Mesothelial cell of epicardium (in vitro differentiated cells): ENCODE measurements at regions not wholly inside any gene's neighbourhood (a gene's known extent, or its start where the extent isn't known, plus 50 kb on each side); places are given as distances from the start of the nearest gene placed in this dataset.
"Not testable (repeated sequence)": the region's sequence is repeated elsewhere in the genome, so short reads cannot be mapped to it uniquely, and the experiment has no call there.

Experiments
- DNase-seq, 2 experiments: peaks; one replicate each; pipeline ENCODE4 v3.0.0; 2021; ENCODE audit warnings: low spot score in 2 of 2; ENCODE audit not compliant: unreplicated experiment in 2 of 2
- H3K27ac Mint-ChIP-seq: 2 replicates; pipeline ENCODE4 v1.8.0; 2021; ENCODE audit warnings: mixed read lengths
- H3K27me3 Mint-ChIP-seq: 2 replicates; pipeline ENCODE4 v1.8.0; 2021; ENCODE audit warnings: low read depth, mixed read lengths
- H3K36me3 Mint-ChIP-seq: 2 replicates; pipeline ENCODE4 v1.8.0; 2021; ENCODE audit warnings: mixed read lengths
- H3K4me1 Mint-ChIP-seq: 2 replicates; pipeline ENCODE4 v1.8.0; 2021; ENCODE audit warnings: mixed read lengths
- H3K4me3 Mint-ChIP-seq: 2 replicates; pipeline ENCODE4 v1.8.0; 2021; ENCODE audit warnings: mild to moderate bottlenecking, moderate library complexity, mixed read lengths
- H3K9me3 Mint-ChIP-seq: 2 replicates; pipeline ENCODE4 v1.8.0; 2021; ENCODE audit warnings: mixed read lengths
- CTCF ChIP-seq: fragments of 200-600 bp; sonication (generic); IDR thresholded peaks from one replicate; pipeline ENCODE4 v1.5.0; 2021; ENCODE audit warnings: antibody characterized with exemption; ENCODE audit not compliant: unreplicated experiment

GRCh38 chr20:19921284-19921793 is 95.8 kb upstream of the NAA20 start:
- H3K9me3 Mint-ChIP-seq: no peaks in the 10 kb centered on the region

GRCh38 chr20:19921829-19922228 is 95.3 kb upstream of the NAA20 start:
- H3K4me1 Mint-ChIP-seq: peaks cover 11% of the 10 kb centered on the region
- H3K36me3 Mint-ChIP-seq, DNase-seq, H3K9me3 Mint-ChIP-seq, H3K27ac Mint-ChIP-seq, H3K4me3 Mint-ChIP-seq, H3K27me3 Mint-ChIP-seq: not testable (repeated sequence)

More at GRCh38 chr20:19921284-19921793, 95.8 kb upstream of the NAA20 start:
- Mint-ChIP-seq H3K4me1 (peaks cover 6% of the 10 kb centered on the region), H3K27ac (peak overlapping the region; percentile 36), H3K36me3 (peaks cover 6% of the 10 kb centered on the region), H3K4me3 (no peak overlapping the region), H3K27me3 (no peaks in the 10 kb centered on the region)
- no peak for DNase-seq
- TF ChIP-seq CTCF: no peak

- Mint-ChIP-seq H3K27ac (no peak overlapping the region), H3K4me3 (no peak overlapping the region), H3K4me1 (peaks cover 13% of the 10 kb centered on the region), H3K27me3 (no peaks in the 10 kb centered on the region), H3K9me3 (no peaks in the 10 kb centered on the region), H3K36me3 (peaks cover 6% of the 10 kb centered on the region)
- no peak for DNase-seq
- no peak for TF ChIP-seq CTCF
Measured at GRCh38 chr20:19922716-19923115, 94.4 kb upstream of the NAA20 start.

GRCh38 chr20:19923762-19924161 is 93.4 kb upstream of the NAA20 start:
- no peak for DNase-seq
- no peaks in the 10 kb centered on the region for H3K9me3 Mint-ChIP-seq

GRCh38 chr20:19924255-19924654 is 92.9 kb upstream of the NAA20 start:
- no peaks in the 10 kb centered on the region for H3K9me3 Mint-ChIP-seq
- no peak overlapping the region for H3K4me3 Mint-ChIP-seq
- peaks cover 6% of the 10 kb centered on the region for H3K36me3 Mint-ChIP-seq
- TF ChIP-seq CTCF: no peak
- peaks cover 21% of the 10 kb centered on the region for H3K4me1 Mint-ChIP-seq
- DNase-seq: no peak
- no peak overlapping the region for H3K27ac Mint-ChIP-seq
- no peaks in the 10 kb centered on the region for H3K27me3 Mint-ChIP-seq

More at GRCh38 chr20:19923762-19924161, 93.4 kb upstream of the NAA20 start:
- no peak overlapping the region for H3K27ac Mint-ChIP-seq
- peaks cover 6% of the 10 kb centered on the region for H3K36me3 Mint-ChIP-seq
- no peak for TF ChIP-seq CTCF
- no peak overlapping the region for H3K4me3 Mint-ChIP-seq
- H3K4me1 Mint-ChIP-seq: peaks cover 20% of the 10 kb centered on the region
- no peaks in the 10 kb centered on the region for H3K27me3 Mint-ChIP-seq

- no peak for DNase-seq
- peaks cover 21% of the 10 kb centered on the region for H3K4me1 Mint-ChIP-seq
- no peak for TF ChIP-seq CTCF
- H3K27me3 Mint-ChIP-seq: no peaks in the 10 kb centered on the region
- H3K36me3 Mint-ChIP-seq: no peaks in the 10 kb centered on the region
- no peak overlapping the region for H3K4me3 Mint-ChIP-seq
- no peaks in the 10 kb centered on the region for H3K9me3 Mint-ChIP-seq
- H3K27ac Mint-ChIP-seq: peak overlapping the region; percentile 59
Measured at GRCh38 chr20:19926591-19926990, 90.6 kb upstream of the NAA20 start.
